SK-N-SH (cell line): ENCODE measurements at regions not wholly inside any gene's neighbourhood (a gene's known extent, or its start where the extent isn't known, plus 50 kb on each side); places are given as distances from the start of the nearest gene placed in this dataset.

ENCODE experiments used
- CTCF ChIA-PET: fragments of 300-600, 350-600 bp; formaldehyde crosslinking; extraction: SDS; loops from one replicate; lab custom pipeline; 2021; lab: Yijun Ruan, JAX
- POLR2A ChIA-PET: fragments of 350-600 bp; sonication (Branson Sonifier 250); formaldehyde crosslinking; extraction: SDS; loops from one replicate; lab custom pipeline; 2020; ENCODE audit warnings: antibody characterized with exemption, inconsistent platforms; lab: Yijun Ruan, JAX
- DNase-seq: peaks from one replicate; pipeline ENCODE4 v3.0.0; 2012
- H2AFZ ChIP-seq: fragments of 200-600 bp; sonication (generic); 2 replicates; pipeline ENCODE4 v1.8.1; 2016; ENCODE audit warnings: antibody characterized with exemption, mild to moderate bottlenecking, low read depth
- H3F3A ChIP-seq: fragments of 200-600 bp; sonication (generic); replicated peaks from 2 replicates; pipeline ENCODE3; 2016; ENCODE audit warnings: antibody characterized with exemption, mild to moderate bottlenecking; ENCODE audit not compliant: insufficient read depth
- H3K27ac ChIP-seq, 2 experiments: fragments of 200-500 bp in 1 of 2; fragments of 200-600 bp in 1 of 2; sonication (Bioruptor generic) in 1 of 2; sonication (generic), shearing (Covaris generic) in 1 of 2; 2 replicates each; pipeline versions ENCODE4 v1.5.1 to v1.6.1; 2014 to 2016; ENCODE audit warnings: low read depth in 2 of 2, inconsistent platforms in 1 of 2, low read length in 1 of 2, mild to moderate bottlenecking in 1 of 2, mixed read lengths in 1 of 2
- H3K27me3 ChIP-seq: fragments of 200-600 bp; sonication (generic), shearing (Covaris generic); 2 replicates; pipeline ENCODE4 v1.6.1; 2016; ENCODE audit warnings: mixed run types; ENCODE audit not compliant: insufficient read depth
- H3K36me3 ChIP-seq, 2 experiments: fragments of 200-500 bp in 1 of 2; fragments of 200-600 bp in 1 of 2; sonication (Bioruptor generic) in 1 of 2; sonication (generic) in 1 of 2; replicated peaks in 1 of 2; 2 replicates each; pipeline versions ENCODE3 to v1.5.1; 2014 to 2016; ENCODE audit warnings: low read length in 1 of 2, mild to moderate bottlenecking in 1 of 2; ENCODE audit not compliant: insufficient read depth in 2 of 2, control insufficient read depth in 1 of 2
- H3K4me1 ChIP-seq, 2 experiments: fragments of 200-500 bp in 1 of 2; fragments of 200-600 bp in 1 of 2; sonication (Bioruptor generic) in 1 of 2; sonication (generic), shearing (Covaris generic) in 1 of 2; 2 replicates each; pipeline versions ENCODE4 v1.5.1 to v1.6.1; 2014 to 2016; ENCODE audit warnings: low read depth in 1 of 2, low read length in 1 of 2, mixed run types in 1 of 2; ENCODE audit not compliant: insufficient read depth in 2 of 2, control insufficient read depth in 1 of 2
- H3K4me2 ChIP-seq: fragments of 200-600 bp; sonication (generic), shearing (Covaris generic); 2 replicates; pipeline ENCODE4 v1.6.1; 2017; ENCODE audit warnings: mixed run types
- H3K4me3 ChIP-seq, 2 experiments: fragments of 200-500 bp in 1 of 2; fragments of 200-600 bp in 1 of 2; sonication (Bioruptor generic) in 1 of 2; sonication (generic), shearing (Covaris generic) in 1 of 2; 2 replicates each; pipeline versions ENCODE4 v1.5.1 to v1.8.1; 2014 to 2016; ENCODE audit warnings: low read depth in 2 of 2, inconsistent platforms in 1 of 2, low read length in 1 of 2, mild to moderate bottlenecking in 1 of 2, mixed read lengths in 1 of 2, moderate library complexity in 1 of 2
- H3K79me2 ChIP-seq: fragments of 200-600 bp; sonication (generic); 2 replicates; pipeline ENCODE4 v1.8.1; 2017; ENCODE audit warnings: mild to moderate bottlenecking; ENCODE audit not compliant: insufficient read depth
- H3K9ac ChIP-seq: fragments of 200-600 bp; sonication (generic); 2 replicates; pipeline ENCODE4 v1.6.1; 2017; ENCODE audit warnings: mixed run types
- H3K9me2 ChIP-seq: fragments of 200-600 bp; sonication (generic); 2 replicates; pipeline ENCODE4 v1.6.1; 2017; ENCODE audit warnings: mixed run types
- H3K9me3 ChIP-seq: fragments of 200-600 bp; sonication (generic); 2 replicates; pipeline ENCODE4 v1.6.1; 2017; ENCODE audit warnings: mixed run types, mild to moderate bottlenecking, moderate library complexity
- H4K20me1 ChIP-seq: fragments of 200-600 bp; sonication (generic); 2 replicates; pipeline ENCODE4 v1.6.1; 2017; ENCODE audit warnings: mild to moderate bottlenecking, mixed run types; ENCODE audit not compliant: insufficient read depth
- CHD2 ChIP-seq: fragments of 150-350 bp; IDR thresholded peaks from 2 replicates; pipeline ENCODE4 v1.6.1; 2018; ENCODE audit warnings: low read length; ENCODE audit not compliant: partially characterized antibody
- CTCF ChIP-seq: fragments of 200-600 bp; sonication (generic); IDR thresholded peaks from 2 replicates; pipeline ENCODE4 v1.6.1; 2017; ENCODE audit warnings: antibody characterized with exemption, mild to moderate bottlenecking, moderate library complexity
- EP300 ChIP-seq, 2 experiments: IDR thresholded peaks; 2 replicates each; pipeline versions ENCODE4 v1.4.0 to v1.6.1; 2012; ENCODE audit warnings: borderline replicate concordance in 1 of 2, low read depth in 1 of 2, low read length in 1 of 2
- FOSL2 ChIP-seq: IDR thresholded peaks from 2 replicates; pipeline ENCODE4 v1.4.0; 2012; ENCODE audit warnings: low read depth, mild to moderate bottlenecking, moderate library complexity, borderline replicate concordance
- FOXJ3 ChIP-seq: sonication (generic); formaldehyde crosslinking; IDR thresholded peaks from 2 replicates; pipeline ENCODE4 v1.5.1; 2020; ENCODE audit warnings: mild to moderate bottlenecking, missing genetic modification reagents
- GATA2 ChIP-seq: sonication (generic); formaldehyde crosslinking; IDR thresholded peaks from 2 replicates; pipeline ENCODE4 v1.5.0; 2020; ENCODE audit warnings: mild to moderate bottlenecking, missing genetic modification reagents
- MEF2A ChIP-seq: IDR thresholded peaks from 2 replicates; pipeline ENCODE4 v1.4.0; 2012; ENCODE audit warnings: low read depth, borderline replicate concordance
- MXI1 ChIP-seq: IDR thresholded peaks from 2 replicates; pipeline ENCODE4 v1.6.1; 2012; ENCODE audit warnings: mild to moderate bottlenecking, low read depth, low read length, improper control_type of control experiment
- NFIC ChIP-seq: IDR thresholded peaks from 2 replicates; pipeline ENCODE4 v1.4.0; 2012; ENCODE audit warnings: borderline replicate concordance
- POLR2AphosphoS5 ChIP-seq: IDR thresholded peaks from 2 replicates; pipeline ENCODE4 v1.6.1; 2012; ENCODE audit warnings: low read depth, low read length
- RXRA ChIP-seq: IDR thresholded peaks from 2 replicates; pipeline ENCODE4 v1.4.0; 2012; ENCODE audit warnings: low read depth, mild to moderate bottlenecking, borderline replicate concordance
- SMC3 ChIP-seq: IDR thresholded peaks from 2 replicates; pipeline ENCODE4 v1.6.1; 2012; ENCODE audit warnings: low read depth, low read length, improper control_type of control experiment
- TAF1 ChIP-seq: IDR thresholded peaks from 2 replicates; pipeline ENCODE4 v1.6.1; 2012; ENCODE audit warnings: low read depth, mild to moderate bottlenecking, low read length, moderate library complexity, borderline replicate concordance
- TEAD4 ChIP-seq: IDR thresholded peaks from 2 replicates; pipeline ENCODE4 v1.4.0; 2012; ENCODE audit warnings: mild to moderate bottlenecking, borderline replicate concordance; ENCODE audit not compliant: insufficient read depth
- USF2 ChIP-seq: fragments of 150-350 bp; IDR thresholded peaks from 2 replicates; pipeline ENCODE4 v1.6.1; 2017; ENCODE audit warnings: antibody characterized with exemption, low read length, low read depth, borderline replicate concordance
- WGBS: methylation state at CpG from one replicate; pipeline ENCODE4 v1.1.6; 2017; ENCODE audit warnings: low lambda C conversion rate; 5-methylcytosine and 5-hydroxymethylcytosine counted together

DNA sequence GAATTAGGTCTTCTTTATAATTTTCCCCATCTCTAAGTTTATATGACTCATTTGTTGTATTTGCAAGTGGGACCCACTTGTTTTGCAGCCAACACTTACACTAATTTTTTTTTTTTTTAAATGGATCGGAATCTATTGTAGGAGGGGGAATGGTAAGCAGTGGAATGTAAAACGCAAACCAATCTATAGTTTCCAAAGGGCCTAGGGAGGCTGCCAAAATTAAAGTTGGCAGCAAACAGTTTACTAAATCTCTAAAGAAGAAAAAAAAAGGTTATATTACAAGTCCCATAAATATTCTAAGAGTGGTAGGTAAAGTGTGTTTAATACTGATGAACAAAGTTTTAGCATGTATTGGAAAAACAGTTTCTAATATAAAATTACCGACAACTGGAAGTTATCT is 416.8 kb upstream of the SALL1 start:
- WGBS = 73% methylated on average over 3 of the region's 3 CpGs
- ChIA-PET POLR2A (no interaction called here), CTCF (no interaction called here)
- H4K20me1 ChIP-seq = no peaks in the 10 kb centered on the region
- no peaks in the 10 kb centered on the region for H3K9me3 ChIP-seq
- no peak overlapping the region for H3K27ac ChIP-seq
- H3K4me2 ChIP-seq = no peak overlapping the region
- H3F3A ChIP-seq = no peaks in the 10 kb centered on the region
- no peak overlapping the region for H3K9ac ChIP-seq
- no peaks in the 10 kb centered on the region for H3K9me2 ChIP-seq
- no peak overlapping the region for H3K4me3 ChIP-seq
- no peak overlapping the region for H2AFZ ChIP-seq
- H3K79me2 ChIP-seq = no peaks in the 10 kb centered on the region
- H3K36me3 ChIP-seq = no peaks in the 10 kb centered on the region
- no peak for DNase-seq
- no peaks in the 10 kb centered on the region for H3K27me3 ChIP-seq
- H3K4me1 ChIP-seq = peaks cover 0 to 4% of the 10 kb centered on the region in 2 experiments; a peak in 1 of 4 replicates
- no peak for TF ChIP-seq GATA2 (CRISPR knock-in tag)
- no peak for TF ChIP-seq NFIC
- TF ChIP-seq EP300 (IDR thresholded peaks at IDR 0.05; ENCODE audit: borderline replicate concordance in 1 of 2, low read depth in 1 of 2, low read length in 1 of 2) = no peak
- no peak for TF ChIP-seq RXRA
- TF ChIP-seq MEF2A = no peak
- TF ChIP-seq USF2 = no peak
- no peak for TF ChIP-seq CHD2
- TF ChIP-seq SMC3 = no peak
- no peak for TF ChIP-seq POLR2AphosphoS5
- no peak for TF ChIP-seq TAF1
- TF ChIP-seq FOXJ3 (CRISPR knock-in tag) = no peak
- TF ChIP-seq, all 33 proteins: peak for 0

DNA sequence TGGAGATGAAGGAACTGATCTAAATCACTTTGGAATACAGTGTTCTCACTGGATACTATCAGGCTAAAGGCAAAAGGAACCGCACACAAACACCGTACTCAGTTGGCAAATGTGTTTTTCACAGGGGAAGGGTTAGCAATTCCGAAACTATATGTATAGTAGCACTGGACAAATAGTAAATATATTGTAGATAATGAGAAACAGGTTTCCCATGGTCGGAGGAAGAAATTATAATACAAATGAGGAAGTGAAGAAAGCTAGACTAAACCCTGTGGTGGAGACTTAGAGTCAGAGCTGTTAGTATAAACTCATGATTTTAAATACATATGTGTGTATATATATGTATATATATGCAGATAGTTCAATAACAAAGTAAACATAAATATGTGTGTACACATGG is 414.1 kb upstream of the SALL1 start:
- Histone ChIP-seq H3K36me3 (no peaks in the 10 kb centered on the region), H3F3A (no peaks in the 10 kb centered on the region), H3K9ac (no peak overlapping the region), H3K9me2 (no peaks in the 10 kb centered on the region), H4K20me1 (no peaks in the 10 kb centered on the region), H3K79me2 (no peaks in the 10 kb centered on the region), H3K27ac (no peak overlapping the region), H3K9me3 (no peaks in the 10 kb centered on the region), H2AFZ (no peak overlapping the region), H3K4me2 (no peak overlapping the region), H3K27me3 (no peaks in the 10 kb centered on the region), H3K4me1 (peaks cover 0 to 4% of the 10 kb centered on the region in 2 experiments; a peak in 1 of 4 replicates), H3K4me3 (no peak overlapping the region)
- ChIA-PET POLR2A (no interaction called here), CTCF (no interaction called here)
- TF ChIP-seq FOSL2 (no peak), MEF2A (no peak), TEAD4 (no peak), CTCF (no peak), MXI1 (no peak)
- no peak for DNase-seq
- 58% methylated on average over 4 of the region's 4 CpGs for WGBS
